ENCODE measurements at regions not wholly inside any gene's neighbourhood (a gene's known extent, or its start where the extent isn't known, plus 50 kb on each side); places are given as distances from the start of the nearest gene placed in this dataset.

GRCh38 chr13:21822029-21822428 lies 151.2 kb downstream of the FGF9 start:
- TF ChIP-seq POLR2A (IDR thresholded peaks at IDR 0.05; ENCODE audit: low read length) (no peak), GATA1 (IDR thresholded peaks at IDR 0.05; ENCODE audit: low read depth, low read length) (no peak)
